H1 (cell line): ENCODE measurements at regions not wholly inside any gene's neighbourhood (a gene's known extent, or its start where the extent isn't known, plus 50 kb on each side); places are given as distances from the start of the nearest gene placed in this dataset.

Experiments used
- CTCF ChIA-PET: fragments of 300-600 bp; sonication (Branson Sonifier 250); formaldehyde crosslinking; loops from one replicate; lab custom pipeline; 2021; ENCODE audit not compliant: partially characterized antibody; lab: Charles Lee
- POLR2A ChIA-PET: fragments of 300-600 bp; sonication (Branson Sonifier 250); formaldehyde crosslinking; loops from one replicate; lab custom pipeline; 2021; ENCODE audit warnings: inconsistent platforms; ENCODE audit not compliant: partially characterized antibody; lab: Charles Lee
- DNase-seq, 2 experiments: peaks; one replicate each; pipeline versions ENCODE4 v3.0.0 to v3.0.0-alpha.2; 2010 to 2022; ENCODE audit warnings: low spot score in 2 of 2, low read depth in 1 of 2, mixed read lengths in 1 of 2
- FAIRE-seq: peaks from 2 replicates; lab custom pipeline; 2011; peaks lifted over from hg19 to GRCh38; lab: Jason Lieb, UNC
- H2AFZ ChIP-seq: 2 replicates; pipeline ENCODE4 v1.8.1; 2012; ENCODE audit warnings: low read length, inconsistent platforms
- H2AK5ac ChIP-seq: 2 replicates; pipeline ENCODE4 v1.6.1; 2013; ENCODE audit warnings: low read depth, low read length
- H2BK120ac ChIP-seq: replicated peaks from 2 replicates; pipeline ENCODE3; 2013; ENCODE audit warnings: low read depth, low read length, inconsistent platforms
- H2BK12ac ChIP-seq: 2 replicates; pipeline ENCODE4 v1.6.1; 2013; ENCODE audit warnings: low read depth, low read length
- H2BK15ac ChIP-seq: 2 replicates; pipeline ENCODE4 v1.6.1; 2013; ENCODE audit warnings: low read length
- H2BK20ac ChIP-seq: 2 replicates; pipeline ENCODE4 v1.6.1; 2013; ENCODE audit warnings: low read length
- H2BK5ac ChIP-seq: 2 replicates; pipeline ENCODE4 v1.6.1; 2013; ENCODE audit warnings: low read depth, low read length
- H3K14ac ChIP-seq: 2 replicates; pipeline ENCODE4 v1.6.1; 2013; ENCODE audit warnings: inconsistent platforms; ENCODE audit not compliant: insufficient read length
- H3K18ac ChIP-seq: 2 replicates; pipeline ENCODE4 v1.6.1; 2013; ENCODE audit warnings: low read length; ENCODE audit errors: extremely low read depth
- H3K23ac ChIP-seq: 2 replicates; pipeline ENCODE4 v1.6.1; 2013; ENCODE audit warnings: inconsistent platforms; ENCODE audit not compliant: insufficient read length
- H3K23me2 ChIP-seq: 2 replicates; pipeline ENCODE4 v1.6.1; 2013; ENCODE audit warnings: low read depth, low read length
- H3K27ac ChIP-seq: 2 replicates; pipeline ENCODE4 v1.6.1; 2011; ENCODE audit warnings: low read depth, low read length, inconsistent platforms
- H3K27me3 ChIP-seq, 4 experiments: replicated peaks in 1 of 4; 1 replicate in 1 of 4; 2 replicates in 3 of 4; pipeline versions ENCODE4 v1.6.1 to v1.8.1; 2011 to 2013; ENCODE audit warnings: low read length in 3 of 4, mild to moderate bottlenecking in 3 of 4, inconsistent platforms in 2 of 4, mixed read lengths in 2 of 4, moderate library complexity in 1 of 4; ENCODE audit not compliant: control insufficient read depth in 3 of 4, insufficient read depth in 3 of 4; ENCODE audit errors: extremely low read depth in 1 of 4
- H3K36me3 ChIP-seq, 4 experiments: 2 replicates each; pipeline versions ENCODE4 v1.6.1 to v1.8.1; 2011 to 2013; ENCODE audit warnings: mild to moderate bottlenecking in 4 of 4, low read length in 3 of 4, moderate library complexity in 2 of 4, control low read depth in 1 of 4, inconsistent platforms in 1 of 4; ENCODE audit not compliant: insufficient read depth in 4 of 4, control insufficient read depth in 2 of 4
- H3K4ac ChIP-seq: replicated peaks from 2 replicates; pipeline ENCODE3; 2013; ENCODE audit warnings: low read length, low read depth, mixed read lengths, inconsistent platforms; ENCODE audit not compliant: insufficient read length
- H3K4me1 ChIP-seq, 4 experiments: replicated peaks in 1 of 4; 1 replicate in 1 of 4; 2 replicates in 3 of 4; pipeline versions ENCODE4 v1.6.1 to v1.8.1; 2011 to 2013; ENCODE audit warnings: low read length in 3 of 4, inconsistent platforms in 2 of 4, mixed read lengths in 1 of 4; ENCODE audit not compliant: insufficient read depth in 4 of 4, control insufficient read depth in 3 of 4
- H3K4me2 ChIP-seq, 2 experiments: 2 replicates each; pipeline versions ENCODE4 v1.6.1 to v1.8.1; 2011 to 2013; ENCODE audit warnings: low read depth in 2 of 2, low read length in 2 of 2, control low read depth in 1 of 2, inconsistent platforms in 1 of 2, mild to moderate bottlenecking in 1 of 2; ENCODE audit not compliant: insufficient read depth in 1 of 2
- H3K4me3 ChIP-seq, 4 experiments: fragments of 200-600, 300-600 bp in 1 of 4; sonication (generic), shearing (Covaris generic), sonication (Bioruptor Twin) in 1 of 4; 2 replicates each; pipeline versions ENCODE4 v1.5.1 to v1.8.1; 2011 to 2016; ENCODE audit warnings: low read length in 4 of 4, low read depth in 3 of 4, control low read depth in 2 of 4, inconsistent platforms in 2 of 4, mild to moderate bottlenecking in 2 of 4, mixed read lengths in 1 of 4, moderate library complexity in 1 of 4; ENCODE audit not compliant: insufficient read depth in 2 of 4; ENCODE audit errors: extremely low read depth in 1 of 4
- H3K56ac ChIP-seq: replicated peaks from 2 replicates; pipeline ENCODE3; 2013; ENCODE audit warnings: low read depth, mild to moderate bottlenecking, mixed read lengths, low read length, inconsistent platforms; ENCODE audit not compliant: insufficient read length
- H3K79me1 ChIP-seq: 2 replicates; pipeline ENCODE4 v1.6.1; 2013; ENCODE audit warnings: low read depth, low read length, control low read depth
- H3K79me2 ChIP-seq, 2 experiments: 2 replicates each; pipeline versions ENCODE4 v1.6.1 to v1.8.1; 2012 to 2013; ENCODE audit warnings: low read length in 2 of 2, mild to moderate bottlenecking in 2 of 2, inconsistent platforms in 1 of 2; ENCODE audit not compliant: insufficient read depth in 2 of 2, control insufficient read depth in 1 of 2
- H3K9ac ChIP-seq, 4 experiments: replicated peaks in 1 of 4; 1 replicate in 1 of 4; 2 replicates in 3 of 4; pipeline versions ENCODE4 v1.6.1 to v1.8.1; 2011 to 2013; ENCODE audit warnings: low read depth in 3 of 4, low read length in 3 of 4, control low read depth in 2 of 4, mild to moderate bottlenecking in 2 of 4, moderate library complexity in 2 of 4, inconsistent platforms in 1 of 4; ENCODE audit errors: extremely low read depth in 1 of 4
- H3K9me3 ChIP-seq, 2 experiments: 2 replicates each; pipeline versions ENCODE4 v1.6.1 to v1.8.1; 2012 to 2013; ENCODE audit warnings: mild to moderate bottlenecking in 2 of 2, moderate library complexity in 2 of 2, control low read depth in 1 of 2, inconsistent platforms in 1 of 2, low read depth in 1 of 2, low read length in 1 of 2, mixed read lengths in 1 of 2; ENCODE audit not compliant: insufficient read depth in 2 of 2
- H4K20me1 ChIP-seq, 2 experiments: replicated peaks in 1 of 2; 2 replicates each; pipeline versions ENCODE3 to v1.8.1; 2011 to 2013; ENCODE audit warnings: inconsistent platforms in 2 of 2, low read length in 2 of 2, mild to moderate bottlenecking in 1 of 2; ENCODE audit not compliant: insufficient read depth in 2 of 2, control insufficient read depth in 1 of 2
- H4K5ac ChIP-seq: 2 replicates; pipeline ENCODE4 v1.6.1; 2013; ENCODE audit warnings: low read length, low read depth, mixed read lengths, inconsistent platforms; ENCODE audit not compliant: insufficient read length
- H4K8ac ChIP-seq: 2 replicates; pipeline ENCODE4 v1.8.0; 2013; ENCODE audit warnings: mild to moderate bottlenecking, moderate library complexity, low read length, inconsistent platforms; ENCODE audit not compliant: insufficient read depth; ENCODE audit errors: extremely low read depth
- H4K91ac ChIP-seq: replicated peaks from 2 replicates; pipeline ENCODE3; 2013; ENCODE audit warnings: low read length, mixed read lengths, inconsistent platforms; ENCODE audit not compliant: insufficient read length
- ASH2L ChIP-seq: fragments of 200-600, 300-600 bp; sonication (generic); IDR thresholded peaks from one replicate; pipeline ENCODE4 v1.7.1; 2017; ENCODE audit warnings: low read length
- CBX5 ChIP-seq: fragments of 300-800, 300-1000 bp; sonication (generic); IDR thresholded peaks from 2 replicates; pipeline ENCODE4 v1.7.1; 2016; ENCODE audit warnings: antibody characterized with exemption, low read length, low read depth
- CREB1 ChIP-seq: IDR thresholded peaks from 2 replicates; pipeline ENCODE4 v1.6.1; 2012; ENCODE audit warnings: inconsistent platforms
- CTBP2 ChIP-seq: IDR thresholded peaks from 2 replicates; pipeline ENCODE4 v1.7.0; 2011; ENCODE audit warnings: borderline replicate concordance, mild to moderate bottlenecking, moderate library complexity, mixed read lengths, low read length; ENCODE audit not compliant: insufficient read depth, insufficient read length
- EGR1 ChIP-seq: IDR thresholded peaks from 2 replicates; pipeline ENCODE4 v1.6.1; 2011; ENCODE audit warnings: low read depth, low read length, borderline replicate concordance
- GTF2F1 ChIP-seq: IDR thresholded peaks from 2 replicates; pipeline ENCODE4 v1.6.1; 2012; ENCODE audit warnings: low read depth, low read length, improper control_type of control experiment, borderline replicate concordance
- HDAC2 ChIP-seq, 2 experiments: fragments of 300-600 bp in 1 of 2; sonication (generic) in 1 of 2; IDR thresholded peaks; 2 replicates each; pipeline ENCODE4 v1.6.1; 2011 to 2012; ENCODE audit warnings: low read depth in 2 of 2, low read length in 2 of 2, mild to moderate bottlenecking in 2 of 2, moderate library complexity in 2 of 2, borderline replicate concordance in 1 of 2, inconsistent platforms in 1 of 2
- KDM5A ChIP-seq: fragments of 200-600 bp; IDR thresholded peaks from 2 replicates; pipeline ENCODE4 v1.7.1; 2012; ENCODE audit warnings: mild to moderate bottlenecking, low read length, inconsistent platforms, mixed read lengths
- NANOG ChIP-seq: IDR thresholded peaks from 2 replicates; pipeline ENCODE4 v1.6.1; 2011; ENCODE audit warnings: low read length, low read depth, mild to moderate bottlenecking, inconsistent platforms; ENCODE audit not compliant: insufficient read depth, poor library complexity, severe bottlenecking
- PHF8 ChIP-seq: fragments of 200-600 bp; sonication (generic); conservative IDR thresholded peaks from 2 replicates; pipeline ENCODE4 v1.7.1; 2012; ENCODE audit warnings: low read depth, mild to moderate bottlenecking, inconsistent platforms, low read length, moderate library complexity
- POLR2A ChIP-seq, 2 experiments: IDR thresholded peaks; 1 replicate in 1 of 2; 2 replicates in 1 of 2; pipeline ENCODE4 v1.6.1; 2011; ENCODE audit warnings: low read depth in 2 of 2, low read length in 2 of 2, mild to moderate bottlenecking in 2 of 2; ENCODE audit errors: control extremely low read depth in 1 of 2
- SIX5 ChIP-seq: IDR thresholded peaks from 2 replicates; pipeline ENCODE4 v1.6.1; 2011; ENCODE audit warnings: mild to moderate bottlenecking, low read depth, low read length
- TAF1 ChIP-seq: IDR thresholded peaks from 2 replicates; pipeline ENCODE4 v1.6.1; 2011; ENCODE audit warnings: mild to moderate bottlenecking, low read depth, low read length
- WGBS, 2 experiments: shearing (Covaris generic) in 1 of 2; methylation state at CpG; one replicate each; pipeline versions ENCODE4 v1.1.6 to v1.1.7; 2013 to 2015; ENCODE audit warnings: low lambda C conversion rate in 2 of 2, mixed read lengths in 2 of 2, inconsistent platforms in 1 of 2, low coverage in 1 of 2, missing lambda C conversion rate in 1 of 2; ENCODE audit not compliant: insufficient replicate concordance in 2 of 2, insufficient coverage in 1 of 2, insufficient read length in 1 of 2; ENCODE audit errors: extremely low coverage in 1 of 2, missing lambda C conversion rate in 1 of 2; 5-methylcytosine and 5-hydroxymethylcytosine counted together
- TF ChIP-seq, protein P1 (sequence below): IDR thresholded peaks from 2 replicates; pipeline ENCODE4 v1.6.1; 2012; ENCODE audit warnings: low read length, inconsistent platforms

DNA sequence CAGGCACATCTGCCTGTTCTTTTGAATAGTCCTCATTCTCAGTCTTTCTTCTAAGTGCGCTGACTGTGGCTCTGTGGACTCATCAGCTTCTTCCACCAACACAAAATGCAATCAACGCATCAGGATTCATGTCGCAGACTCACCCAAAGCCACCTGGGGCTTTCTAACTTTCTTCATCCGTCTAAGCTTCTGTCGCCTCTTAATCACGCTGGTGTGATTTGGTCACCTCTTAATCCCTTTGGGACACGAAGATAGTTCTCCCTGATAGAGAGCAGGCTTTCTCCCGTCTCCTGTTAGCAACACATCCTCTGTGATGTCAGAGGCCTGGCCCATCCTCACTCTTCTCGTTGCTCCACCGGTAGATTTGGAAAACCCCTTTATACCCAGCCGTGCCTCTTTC, 78.0 kb upstream of the FOXQ1 start:
- H2BK15ac ChIP-seq: no peak overlapping the region
- H3K4me3 ChIP-seq: no peak overlapping the region
- H3K79me2 ChIP-seq: no peaks in the 10 kb centered on the region
- no peak overlapping the region for H2AK5ac ChIP-seq
- H2BK120ac ChIP-seq: no peak overlapping the region
- H3K9me3 ChIP-seq: no peaks in the 10 kb centered on the region
- H3K4me2 ChIP-seq: no peak overlapping the region
- no peak overlapping the region for H4K8ac ChIP-seq
- no peak overlapping the region for H3K4ac ChIP-seq
- no peaks in the 10 kb centered on the region for H3K4me1 ChIP-seq
- H3K36me3 ChIP-seq: no peaks in the 10 kb centered on the region
- FAIRE-seq: no peak
- ChIA-PET POLR2A (no interaction called here), CTCF (no interaction called here)
- H3K27ac ChIP-seq: no peak overlapping the region
- no peaks in the 10 kb centered on the region for H3K23me2 ChIP-seq
- H3K79me1 ChIP-seq: no peaks in the 10 kb centered on the region
- H2BK5ac ChIP-seq: no peak overlapping the region
- H3K23ac ChIP-seq: no peak overlapping the region
- H3K56ac ChIP-seq: no peak overlapping the region
- H2BK12ac ChIP-seq: no peak overlapping the region
- H4K20me1 ChIP-seq: no peaks in the 10 kb centered on the region
- H4K5ac ChIP-seq: no peak overlapping the region
- H3K14ac ChIP-seq: no peak overlapping the region
- H4K91ac ChIP-seq: no peak overlapping the region
- no peak overlapping the region for H2BK20ac ChIP-seq
- 82% methylated on average over 11 of the region's 11 CpGs; no CpG with 5 or more reads in 1 of the 2 experiments for WGBS, 2 experiments
- no peak overlapping the region for H3K9ac ChIP-seq
- DNase-seq: no peak
- no peak overlapping the region for H2AFZ ChIP-seq
- H3K18ac ChIP-seq: no peak overlapping the region; the same call in 1 of the 2 replicates
- H3K27me3 ChIP-seq: 0 out of 7 replicates have a peak, but pooled peaks cover 0 to 2% (median 0%) of the 10 kb centered on the region in 4 experiments
- TF ChIP-seq CBX5: no peak
- TF ChIP-seq CREB1: no peak
- TF ChIP-seq POLR2A (IDR thresholded peaks at IDR 0.05; ENCODE audit: control extremely low read depth in 1 of 2, low read depth in 2 of 2, low read length in 2 of 2): no peak
- no peak for TF ChIP-seq CTBP2
- TF ChIP-seq GTF2F1: no peak
- TF ChIP-seq EGR1: no peak
- no peak for TF ChIP-seq NANOG
- no peak for TF ChIP-seq ASH2L
- no peak for TF ChIP-seq HDAC2 (IDR thresholded peaks at IDR 0.05; ENCODE audit: borderline replicate concordance in 1 of 2, low read depth in 2 of 2, low read length in 2 of 2)
- TF ChIP-seq, protein P1, sequence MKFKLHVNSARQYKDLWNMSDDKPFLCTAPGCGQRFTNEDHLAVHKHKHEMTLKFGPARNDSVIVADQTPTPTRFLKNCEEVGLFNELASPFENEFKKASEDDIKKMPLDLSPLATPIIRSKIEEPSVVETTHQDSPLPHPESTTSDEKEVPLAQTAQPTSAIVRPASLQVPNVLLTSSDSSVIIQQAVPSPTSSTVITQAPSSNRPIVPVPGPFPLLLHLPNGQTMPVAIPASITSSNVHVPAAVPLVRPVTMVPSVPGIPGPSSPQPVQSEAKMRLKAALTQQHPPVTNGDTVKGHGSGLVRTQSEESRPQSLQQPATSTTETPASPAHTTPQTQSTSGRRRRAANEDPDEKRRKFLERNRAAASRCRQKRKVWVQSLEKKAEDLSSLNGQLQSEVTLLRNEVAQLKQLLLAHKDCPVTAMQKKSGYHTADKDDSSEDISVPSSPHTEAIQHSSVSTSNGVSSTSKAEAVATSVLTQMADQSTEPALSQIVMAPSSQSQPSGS: no peak
- TF ChIP-seq KDM5A: no peak
- no peak for TF ChIP-seq TAF1
- TF ChIP-seq SIX5: no peak
- no peak for TF ChIP-seq PHF8
